Panc1 (cell line): ENCODE measurements at regions not wholly inside any gene's neighbourhood (a gene's known extent, or its start where the extent isn't known, plus 50 kb on each side); places are given as distances from the start of the nearest gene placed in this dataset.

Source experiments
- ATAC-seq: fragments of 200-7000 bp; cut with Tn5 transposase; 2 replicates; pipeline ENCODE4 v1.9.1; 2020; ENCODE audit warnings: mild to moderate bottlenecking, moderate library complexity
- BruUV-seq: library from RNA; stranded (reverse); fragments of 400-500 nt; replicated peaks from 2 replicates; lab custom pipeline; 2021; lab: Mats Ljungman, UMichigan
- CTCF ChIA-PET: fragments of 300-600 bp; sonication (Branson Sonifier 250); formaldehyde crosslinking; loops from one replicate; lab custom pipeline; 2022; ENCODE audit warnings: antibody characterized with exemption; lab: Charles Lee
- POLR2A ChIA-PET: fragments of 300-600 bp; sonication (Branson Sonifier 250); formaldehyde crosslinking; loops from one replicate; lab custom pipeline; 2022; ENCODE audit warnings: antibody characterized with exemption; lab: Charles Lee
- DNase-seq: peaks from one replicate; pipeline ENCODE4 v3.0.0-alpha.2; 2010; ENCODE audit warnings: low read depth, low spot score
- H3K27ac ChIP-seq: 2 replicates; pipeline ENCODE4 v1.5.1; 2011; ENCODE audit warnings: mild to moderate bottlenecking, low read length, inconsistent platforms
- H3K27me3 ChIP-seq: fragments of 200-500 bp; sonication (Bioruptor generic); 2 replicates; pipeline ENCODE4 v1.6.0; 2014; ENCODE audit warnings: low read length, inconsistent platforms; ENCODE audit not compliant: control insufficient read depth, insufficient read depth
- H3K36me3 ChIP-seq: fragments of 200-500 bp; sonication (Bioruptor generic); 2 replicates; pipeline ENCODE4 v1.5.1; 2014; ENCODE audit warnings: inconsistent platforms, mild to moderate bottlenecking, low read length, moderate library complexity; ENCODE audit not compliant: control insufficient read depth, insufficient read depth
- H3K4me1 ChIP-seq: 2 replicates; pipeline ENCODE4 v1.5.1; 2011; ENCODE audit warnings: inconsistent platforms, mild to moderate bottlenecking, low read length, moderate library complexity; ENCODE audit not compliant: control insufficient read depth, insufficient read depth
- H3K4me3 ChIP-seq, 2 experiments: 2 replicates each; pipeline ENCODE4 v1.5.1; 2011 to 2012; ENCODE audit warnings: low read depth in 2 of 2, low read length in 2 of 2, mild to moderate bottlenecking in 2 of 2, inconsistent platforms in 1 of 2, moderate library complexity in 1 of 2
- H3K9me3 ChIP-seq: fragments of 200-500 bp; sonication (Bioruptor generic); 2 replicates; pipeline ENCODE4 v1.5.1; 2014; ENCODE audit warnings: low read depth, mild to moderate bottlenecking, inconsistent platforms, low read length, moderate library complexity; ENCODE audit not compliant: control insufficient read depth, insufficient read depth
- POLR2AphosphoS5 ChIP-seq: IDR thresholded peaks from 2 replicates; pipeline ENCODE4 v1.6.1; 2012; ENCODE audit warnings: mild to moderate bottlenecking, low read depth, low read length, moderate library complexity
- SIN3A ChIP-seq: IDR thresholded peaks from 2 replicates; pipeline ENCODE4 v1.6.1; 2012; ENCODE audit warnings: low read depth, mild to moderate bottlenecking, low read length, moderate library complexity, borderline replicate concordance; ENCODE audit not compliant: insufficient read depth
- TCF7L2 ChIP-seq: IDR thresholded peaks from 2 replicates; pipeline ENCODE4 v1.6.1; 2011; ENCODE audit warnings: mild to moderate bottlenecking, low read depth, low read length, inconsistent platforms
- in situ Hi-C: cut with HindIII; loops from 2 replicates; pipeline ENCODE4 v1.10.0; 2016; ENCODE audit warnings: low sequenced_read_pairs, low pct_unique_long_range_greater_than_20kb
- intact Hi-C: fragments of 100-400 bp; cut with micrococcal nuclease; formaldehyde crosslinking; loops from one replicate; pipeline ENCODE4 v1.10.0; 2022; ENCODE audit not compliant: unreplicated experiment
- TF ChIP-seq, protein P1 (sequence below), 2 experiments: IDR thresholded peaks; 2 replicates each; pipeline ENCODE4 v1.6.1; 2011 to 2012; ENCODE audit warnings: low read depth in 2 of 2, control low read depth in 1 of 2, low read length in 1 of 2, mild to moderate bottlenecking in 1 of 2, moderate library complexity in 1 of 2; ENCODE audit not compliant: insufficient read depth in 1 of 2
- TF ChIP-seq, protein P2 (sequence below): fragments of 450-650 bp; IDR thresholded peaks from 2 replicates; pipeline ENCODE4 v1.5.1; 2017; ENCODE audit warnings: mild to moderate bottlenecking

DNA sequence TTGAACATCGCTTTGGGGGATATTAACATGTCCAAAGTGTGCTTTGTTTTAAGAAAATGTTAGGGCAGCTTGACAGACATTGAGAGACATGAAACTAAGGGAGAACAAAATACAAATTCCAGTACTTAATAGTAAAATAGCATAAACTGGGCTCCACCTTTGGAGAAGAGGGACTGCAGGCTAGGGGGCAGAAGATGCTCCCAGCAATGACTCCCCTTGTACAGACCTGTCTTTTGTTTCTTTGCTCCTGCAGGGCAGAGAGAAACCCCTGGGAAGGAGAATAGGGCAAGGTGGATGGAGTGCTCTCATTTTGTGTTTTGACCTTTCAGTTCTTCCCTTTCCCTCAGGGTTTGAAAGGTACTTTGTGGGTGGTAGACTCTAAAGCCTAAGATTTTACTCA, 115.6 kb upstream of the PLCB4 start:
- in situ Hi-C loops = no loop called here
- no peak overlapping the region for H3K4me3 ChIP-seq
- no peak for DNase-seq
- H3K9me3 ChIP-seq = no peaks in the 10 kb centered on the region
- no peaks in the 10 kb centered on the region for H3K27me3 ChIP-seq
- H3K4me1 ChIP-seq = no peaks in the 10 kb centered on the region
- no peaks in the 10 kb centered on the region for H3K36me3 ChIP-seq
- POLR2A ChIA-PET = no interaction called here
- no peak for ATAC-seq
- CTCF ChIA-PET = no interaction called here
- no peak overlapping the region for H3K27ac ChIP-seq
- TF ChIP-seq SIN3A = no peak
- TF ChIP-seq, protein P1, sequence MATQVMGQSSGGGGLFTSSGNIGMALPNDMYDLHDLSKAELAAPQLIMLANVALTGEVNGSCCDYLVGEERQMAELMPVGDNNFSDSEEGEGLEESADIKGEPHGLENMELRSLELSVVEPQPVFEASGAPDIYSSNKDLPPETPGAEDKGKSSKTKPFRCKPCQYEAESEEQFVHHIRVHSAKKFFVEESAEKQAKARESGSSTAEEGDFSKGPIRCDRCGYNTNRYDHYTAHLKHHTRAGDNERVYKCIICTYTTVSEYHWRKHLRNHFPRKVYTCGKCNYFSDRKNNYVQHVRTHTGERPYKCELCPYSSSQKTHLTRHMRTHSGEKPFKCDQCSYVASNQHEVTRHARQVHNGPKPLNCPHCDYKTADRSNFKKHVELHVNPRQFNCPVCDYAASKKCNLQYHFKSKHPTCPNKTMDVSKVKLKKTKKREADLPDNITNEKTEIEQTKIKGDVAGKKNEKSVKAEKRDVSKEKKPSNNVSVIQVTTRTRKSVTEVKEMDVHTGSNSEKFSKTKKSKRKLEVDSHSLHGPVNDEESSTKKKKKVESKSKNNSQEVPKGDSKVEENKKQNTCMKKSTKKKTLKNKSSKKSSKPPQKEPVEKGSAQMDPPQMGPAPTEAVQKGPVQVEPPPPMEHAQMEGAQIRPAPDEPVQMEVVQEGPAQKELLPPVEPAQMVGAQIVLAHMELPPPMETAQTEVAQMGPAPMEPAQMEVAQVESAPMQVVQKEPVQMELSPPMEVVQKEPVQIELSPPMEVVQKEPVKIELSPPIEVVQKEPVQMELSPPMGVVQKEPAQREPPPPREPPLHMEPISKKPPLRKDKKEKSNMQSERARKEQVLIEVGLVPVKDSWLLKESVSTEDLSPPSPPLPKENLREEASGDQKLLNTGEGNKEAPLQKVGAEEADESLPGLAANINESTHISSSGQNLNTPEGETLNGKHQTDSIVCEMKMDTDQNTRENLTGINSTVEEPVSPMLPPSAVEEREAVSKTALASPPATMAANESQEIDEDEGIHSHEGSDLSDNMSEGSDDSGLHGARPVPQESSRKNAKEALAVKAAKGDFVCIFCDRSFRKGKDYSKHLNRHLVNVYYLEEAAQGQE (IDR thresholded peaks at IDR 0.05; ENCODE audit: insufficient read depth in 1 of 2, low read depth in 2 of 2, low read length in 1 of 2) = no peak
- TF ChIP-seq, protein P2, sequence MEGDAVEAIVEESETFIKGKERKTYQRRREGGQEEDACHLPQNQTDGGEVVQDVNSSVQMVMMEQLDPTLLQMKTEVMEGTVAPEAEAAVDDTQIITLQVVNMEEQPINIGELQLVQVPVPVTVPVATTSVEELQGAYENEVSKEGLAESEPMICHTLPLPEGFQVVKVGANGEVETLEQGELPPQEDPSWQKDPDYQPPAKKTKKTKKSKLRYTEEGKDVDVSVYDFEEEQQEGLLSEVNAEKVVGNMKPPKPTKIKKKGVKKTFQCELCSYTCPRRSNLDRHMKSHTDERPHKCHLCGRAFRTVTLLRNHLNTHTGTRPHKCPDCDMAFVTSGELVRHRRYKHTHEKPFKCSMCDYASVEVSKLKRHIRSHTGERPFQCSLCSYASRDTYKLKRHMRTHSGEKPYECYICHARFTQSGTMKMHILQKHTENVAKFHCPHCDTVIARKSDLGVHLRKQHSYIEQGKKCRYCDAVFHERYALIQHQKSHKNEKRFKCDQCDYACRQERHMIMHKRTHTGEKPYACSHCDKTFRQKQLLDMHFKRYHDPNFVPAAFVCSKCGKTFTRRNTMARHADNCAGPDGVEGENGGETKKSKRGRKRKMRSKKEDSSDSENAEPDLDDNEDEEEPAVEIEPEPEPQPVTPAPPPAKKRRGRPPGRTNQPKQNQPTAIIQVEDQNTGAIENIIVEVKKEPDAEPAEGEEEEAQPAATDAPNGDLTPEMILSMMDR = no peak
- TF ChIP-seq TCF7L2 = no peak
- no peak for TF ChIP-seq POLR2AphosphoS5
- intact Hi-C loops = no loop called here
- no TSS peak for BruUV-seq

GRCh38 chr20:8960241-8960640, 108.6 kb upstream of the PLCB4 start:
- TF ChIP-seq POLR2AphosphoS5 (no peak), SIN3A (no peak), TCF7L2 (no peak)
- TF ChIP-seq, protein P1 (IDR thresholded peaks at IDR 0.05; ENCODE audit: insufficient read depth in 1 of 2, low read depth in 2 of 2, low read length in 1 of 2) = no peak
- TF ChIP-seq, protein P2 = no peak
- in situ Hi-C loops (no loop called here), intact Hi-C loops (no loop called here)
- no peak overlapping the region for H3K4me3 ChIP-seq
- no TSS peak for BruUV-seq
- H3K4me1 ChIP-seq = no peaks in the 10 kb centered on the region
- H3K36me3 ChIP-seq = no peaks in the 10 kb centered on the region
- ChIA-PET POLR2A (no interaction called here), CTCF (no interaction called here)
- no peak overlapping the region for H3K27ac ChIP-seq
- H3K9me3 ChIP-seq = no peaks in the 10 kb centered on the region
- DNase-seq (no peak), ATAC-seq (no peak)
- no peaks in the 10 kb centered on the region for H3K27me3 ChIP-seq
